Suprapubic skin (tissue), 4 donors: ENCODE measurements at regions not wholly inside any gene's neighbourhood (a gene's known extent, or its start where the extent isn't known, plus 50 kb on each side); places are given as distances from the start of the nearest gene placed in this dataset.

Experiments
- CTCF ChIP-seq, 2 donors: fragments of 200-600 bp in 1 of 2; fragments of 450-650 bp in 1 of 2; sonication (generic) in 1 of 2; IDR thresholded peaks; one replicate each; pipeline ENCODE4 v1.5.1; 2016 to 2019; ENCODE audit warnings: antibody characterized with exemption in 2 of 2, mild to moderate bottlenecking in 1 of 2, moderate library complexity in 1 of 2
- EP300 ChIP-seq: sonication (generic); formaldehyde crosslinking; IDR thresholded peaks from one replicate; pipeline ENCODE4 v1.6.1; 2017; ENCODE audit warnings: antibody characterized with exemption
- POLR2A ChIP-seq, 2 donors: fragments of 450-650 bp; IDR thresholded peaks; one replicate each; pipeline ENCODE4 v1.6.1; 2017; ENCODE audit warnings: antibody characterized with exemption in 2 of 2, mild to moderate bottlenecking in 2 of 2, moderate library complexity in 2 of 2
- POLR2AphosphoS5 ChIP-seq, 3 donors: sonication (generic); formaldehyde crosslinking; IDR thresholded peaks; one replicate each; pipeline ENCODE4 v1.6.1; 2017; ENCODE audit warnings: antibody characterized with exemption in 3 of 3

- TF ChIP-seq POLR2AphosphoS5 (IDR thresholded peaks at IDR 0.05) (no peak), CTCF (IDR thresholded peaks at IDR 0.05) (no peak), POLR2A (IDR thresholded peaks at IDR 0.05) (no peak), EP300 (no peak)
These were observed 1062.9 kb upstream of the GHITM start for GRCh38 chr10:83076443-83076842.
